Effector memory CD4-positive, alpha-beta T cell (primary cell): ENCODE measurements at regions not wholly inside any gene's neighbourhood (a gene's known extent, or its start where the extent isn't known, plus 50 kb on each side); places are given as distances from the start of the nearest gene placed in this dataset.
"Not testable (repeated sequence)": the region's sequence is repeated elsewhere in the genome, so short reads cannot be mapped to it uniquely, and the experiment has no call there.

ENCODE experiments used
- DNase-seq, 3 donors: peaks; one replicate each; pipeline ENCODE4 v3.0.0-alpha.2; 2020
- H3K27ac ChIP-seq: 2 replicates; pipeline ENCODE4 v1.7.0; 2013; ENCODE audit warnings: mild to moderate bottlenecking, low read length, moderate library complexity; ENCODE audit not compliant: insufficient read depth, poor library complexity, severe bottlenecking
- H3K27me3 ChIP-seq: replicated peaks from 2 replicates; pipeline ENCODE4 v1.7.0; 2013; ENCODE audit warnings: mild to moderate bottlenecking, low read length; ENCODE audit not compliant: insufficient read depth, control insufficient read depth, poor library complexity, severe bottlenecking
- H3K36me3 ChIP-seq: 2 replicates; pipeline ENCODE4 v1.7.0; 2013; ENCODE audit warnings: mild to moderate bottlenecking, low read length, moderate library complexity; ENCODE audit not compliant: control insufficient read depth, insufficient read depth
- H3K4me1 ChIP-seq: 2 replicates; pipeline ENCODE4 v1.7.0; 2013; ENCODE audit warnings: low read length, mild to moderate bottlenecking; ENCODE audit not compliant: control insufficient read depth, insufficient read depth, poor library complexity, severe bottlenecking
- H3K4me3 ChIP-seq: 2 replicates; pipeline ENCODE4 v1.7.0; 2013; ENCODE audit warnings: low read length, low read depth, mild to moderate bottlenecking; ENCODE audit not compliant: insufficient read depth, poor library complexity, severe bottlenecking
- H3K9me3 ChIP-seq: 2 replicates; pipeline ENCODE4 v1.7.0; 2013; ENCODE audit warnings: mild to moderate bottlenecking, low read length, moderate library complexity; ENCODE audit not compliant: control insufficient read depth

GRCh38 chr2:43006834-43007543, 214.6 kb upstream of the HAAO start:
- no peak for DNase-seq
- Histone ChIP-seq H3K27ac (no peak overlapping the region), H3K36me3 (no peaks in the 10 kb centered on the region), H3K9me3 (no peaks in the 10 kb centered on the region), H3K4me3 (no peak overlapping the region), H3K27me3 (no peaks in the 10 kb centered on the region), H3K4me1 (no peaks in the 10 kb centered on the region)

GRCh38 chr2:43005975-43006833, 213.8 kb upstream of the HAAO start:
- H3K27ac ChIP-seq = no peak overlapping the region
- H3K27me3 ChIP-seq = no peaks in the 10 kb centered on the region
- H3K4me3 ChIP-seq = no peak overlapping the region

GRCh38 chr2:43005245-43005974, 213.0 kb upstream of the HAAO start:
- no peak overlapping the region for H3K4me3 ChIP-seq
- H3K27me3 ChIP-seq = no peaks in the 10 kb centered on the region
- no peaks in the 10 kb centered on the region for H3K9me3 ChIP-seq
- no peaks in the 10 kb centered on the region for H3K4me1 ChIP-seq
- DNase-seq = no peak
- H3K36me3 ChIP-seq = no peaks in the 10 kb centered on the region
- no peak overlapping the region for H3K27ac ChIP-seq

More at GRCh38 chr2:43005975-43006833, 213.8 kb upstream of the HAAO start:
- no peak for DNase-seq
- Histone ChIP-seq H3K36me3 (no peaks in the 10 kb centered on the region), H3K9me3 (no peaks in the 10 kb centered on the region), H3K4me1 (no peaks in the 10 kb centered on the region)

- Histone ChIP-seq H3K27ac (no peak overlapping the region), H3K4me1 (no peaks in the 10 kb centered on the region), H3K27me3 (no peaks in the 10 kb centered on the region), H3K9me3 (no peaks in the 10 kb centered on the region), H3K36me3 (no peaks in the 10 kb centered on the region), H3K4me3 (no peak overlapping the region)
- no peak for DNase-seq
Measured at GRCh38 chr2:43004879-43005244, 212.5 kb upstream of the HAAO start.

- not testable (repeated sequence) for H3K27ac ChIP-seq, H3K4me1 ChIP-seq, H3K27me3 ChIP-seq, H3K9me3 ChIP-seq, H3K4me3 ChIP-seq, DNase-seq, H3K36me3 ChIP-seq
Measured at GRCh38 chr2:43004126-43004865, 211.9 kb upstream of the HAAO start.

- no peak overlapping the region for H3K27ac ChIP-seq
Measured at GRCh38 chr2:43003702-43004101, 211.3 kb upstream of the HAAO start.

GRCh38 chr2:43001787-43002468, 209.5 kb upstream of the HAAO start:
- Histone ChIP-seq H3K9me3 (no peaks in the 10 kb centered on the region), H3K36me3 (no peaks in the 10 kb centered on the region), H3K4me1 (no peaks in the 10 kb centered on the region), H3K27ac (no peak overlapping the region), H3K4me3 (no peak overlapping the region), H3K27me3 (no peaks in the 10 kb centered on the region)
- DNase-seq = no peak

More at GRCh38 chr2:43003702-43004101, 211.3 kb upstream of the HAAO start:
- no peak overlapping the region for H3K4me3 ChIP-seq
- no peaks in the 10 kb centered on the region for H3K36me3 ChIP-seq
- H3K27me3 ChIP-seq = no peaks in the 10 kb centered on the region
- no peaks in the 10 kb centered on the region for H3K4me1 ChIP-seq
- no peaks in the 10 kb centered on the region for H3K9me3 ChIP-seq
- DNase-seq = no peak

- no peak for DNase-seq
- no peaks in the 10 kb centered on the region for H3K4me1 ChIP-seq
Measured at GRCh38 chr2:43001055-43001378, 208.6 kb upstream of the HAAO start.

GRCh38 chr2:43000242-43001054, 208.1 kb upstream of the HAAO start:
- no peaks in the 10 kb centered on the region for H3K27me3 ChIP-seq
- no peak overlapping the region for H3K4me3 ChIP-seq
- H3K4me1 ChIP-seq = no peaks in the 10 kb centered on the region
- no peaks in the 10 kb centered on the region for H3K36me3 ChIP-seq
- no peak for DNase-seq
- no peak overlapping the region for H3K27ac ChIP-seq
- H3K9me3 ChIP-seq = no peaks in the 10 kb centered on the region

More at GRCh38 chr2:43001055-43001378, 208.6 kb upstream of the HAAO start:
- Histone ChIP-seq H3K4me3 (no peak overlapping the region), H3K27me3 (no peaks in the 10 kb centered on the region), H3K36me3 (no peaks in the 10 kb centered on the region), H3K9me3 (no peaks in the 10 kb centered on the region), H3K27ac (no peak overlapping the region)
